ENCODE measurements at regions not wholly inside any gene's neighbourhood (a gene's known extent, or its start where the extent isn't known, plus 50 kb on each side); places are given as distances from the start of the nearest gene placed in this dataset.
A peak's percentile ranks its signal among the peaks of the same experiment; 100 is the strongest.

- no peak for DNase-seq (ENCODE audit: low read depth in 2 of 3, low spot score in 2 of 3)
These were observed 656.7 kb downstream of the ZNF674 start for GRCh38 chrX:45888518-45888917.

GRCh38 chrX:45885931-45886330, 659.3 kb downstream of the ZNF674 start:
- no peak for DNase-seq (ENCODE audit: low read depth in 2 of 3, low spot score in 2 of 3)

- DNase-seq (ENCODE audit: low read depth in 2 of 3, low spot score in 2 of 3): no peak
These were observed 665.7 kb downstream of the ZNF674 start for GRCh38 chrX:45879512-45879911.

GRCh38 chrX:45876206-45876605, 669.0 kb downstream of the ZNF674 start:
- no peak for DNase-seq (ENCODE audit: low read depth in 2 of 3, low spot score in 2 of 3)

GRCh38 chrX:45873781-45874180, 671.4 kb downstream of the ZNF674 start:
- DNase-seq (ENCODE audit: low read depth in 2 of 3, low spot score in 2 of 3): no peak

- DNase-seq (ENCODE audit: low read depth in 2 of 3, low spot score in 2 of 3): no peak
These were observed 671.8 kb upstream of the DIPK2B start for GRCh38 chrX:45872480-45872879.

- DNase-seq (ENCODE audit: low read depth in 2 of 3, low spot score in 2 of 3): no peak
These were observed 667.7 kb upstream of the DIPK2B start for GRCh38 chrX:45868425-45868824.

- no peak for DNase-seq (ENCODE audit: low read depth in 2 of 3, low spot score in 2 of 3)
These were observed 662.1 kb upstream of the DIPK2B start for GRCh38 chrX:45862801-45863200.

- DNase-seq (ENCODE audit: low read depth in 2 of 3, low spot score in 2 of 3): no peak
These were observed 659.8 kb upstream of the DIPK2B start for GRCh38 chrX:45860450-45860849.

- no peak for DNase-seq (ENCODE audit: low read depth in 2 of 3, low spot score in 2 of 3)
These were observed 658.7 kb upstream of the DIPK2B start for GRCh38 chrX:45859407-45859806.

GRCh38 chrX:45852884-45853283, 652.2 kb upstream of the DIPK2B start:
- no peak for DNase-seq (ENCODE audit: low read depth in 2 of 3, low spot score in 2 of 3)

GRCh38 chrX:45851434-45851991, 650.8 kb upstream of the DIPK2B start:
- DNase-seq (ENCODE audit: low read depth in 2 of 3, low spot score in 2 of 3): peak; percentile 19 to 40 (median 22)

- peak in 1 of 3 experiments; percentile 7 for DNase-seq (ENCODE audit: low read depth in 2 of 3, low spot score in 2 of 3)
These were observed 650.2 kb upstream of the DIPK2B start for GRCh38 chrX:45850775-45851433.

- peak in 1 of 3 experiments; percentile 2 for DNase-seq (ENCODE audit: low read depth in 2 of 3, low spot score in 2 of 3)
These were observed 649.6 kb upstream of the DIPK2B start for GRCh38 chrX:45850197-45850774.

GRCh38 chrX:45849261-45849862, 648.7 kb upstream of the DIPK2B start:
- DNase-seq (ENCODE audit: low read depth in 2 of 3, low spot score in 2 of 3): no peak

GRCh38 chrX:45847961-45848360, 647.3 kb upstream of the DIPK2B start:
- DNase-seq (ENCODE audit: low read depth in 2 of 3, low spot score in 2 of 3): no peak

GRCh38 chrX:45846328-45846727, 645.7 kb upstream of the DIPK2B start:
- no peak for DNase-seq (ENCODE audit: low read depth in 2 of 3, low spot score in 2 of 3)

- DNase-seq (ENCODE audit: low read depth in 2 of 3, low spot score in 2 of 3): no peak
These were observed 644.5 kb upstream of the DIPK2B start for GRCh38 chrX:45845142-45845541.

GRCh38 chrX:45843518-45843917, 642.8 kb upstream of the DIPK2B start:
- no peak for DNase-seq (ENCODE audit: low read depth in 2 of 3, low spot score in 2 of 3)

- no peak for DNase-seq (ENCODE audit: low read depth in 2 of 3, low spot score in 2 of 3)
These were observed 642.2 kb upstream of the DIPK2B start for GRCh38 chrX:45842926-45843315.

- no peak for DNase-seq (ENCODE audit: low read depth in 2 of 3, low spot score in 2 of 3)
These were observed 641.7 kb upstream of the DIPK2B start for GRCh38 chrX:45842207-45842925.

All from activated CD8-positive, alpha-beta memory T cell treated with anti-CD3 and anti-CD28 coated beads for 48 hours (primary cell).